Thyroid gland (tissue), 4 donors: ENCODE measurements at regions not wholly inside any gene's neighbourhood (a gene's known extent, or its start where the extent isn't known, plus 50 kb on each side); places are given as distances from the start of the nearest gene placed in this dataset.

ENCODE experiments used
- CTCF ChIP-seq, 6 experiments: fragments of 200-600 bp in 3 of 6; fragments of 450-650 bp in 3 of 6; sonication (generic) in 3 of 6; IDR thresholded peaks; one replicate each; pipeline ENCODE4 v1.5.1; 2016 to 2019; ENCODE audit warnings: antibody characterized with exemption in 6 of 6, mild to moderate bottlenecking in 2 of 6, inconsistent platforms in 1 of 6, moderate library complexity in 1 of 6
- POLR2A ChIP-seq, 2 donors: fragments of 450-650 bp; IDR thresholded peaks; one replicate each; pipeline ENCODE4 v1.6.1; 2017; ENCODE audit warnings: antibody characterized with exemption in 2 of 2, mild to moderate bottlenecking in 2 of 2, moderate library complexity in 1 of 2

- TF ChIP-seq CTCF (IDR thresholded peaks at IDR 0.05) (no peak), POLR2A (IDR thresholded peaks at IDR 0.05) (no peak)
Measured at GRCh38 chr22:47548953-47549740, 786.7 kb downstream of the TBC1D22A start.
